HG03097 (cell line): ENCODE measurements at regions not wholly inside any gene's neighbourhood (a gene's known extent, or its start where the extent isn't known, plus 50 kb on each side); places are given as distances from the start of the nearest gene placed in this dataset.
"Not testable (repeated sequence)": the region's sequence is repeated elsewhere in the genome, so short reads cannot be mapped to it uniquely, and the experiment has no call there.

ENCODE experiments used
- ATAC-seq: cut with Tn5 transposase; IDR thresholded peaks from one replicate; pipeline ENCODE4 v1.9.1; 2021; ENCODE audit not compliant: unreplicated experiment, low FRiP score

GRCh38 chr5:91315701-91316100 lies 67.4 kb downstream of the ARRDC3 start:
- ATAC-seq = no peak

GRCh38 chr5:91313757-91314673 lies 69.1 kb downstream of the ARRDC3 start:
- ATAC-seq = peak; percentile 53

- ATAC-seq = no peak
These were observed 70.4 kb downstream of the ARRDC3 start for GRCh38 chr5:91312698-91313097.

- ATAC-seq = peak; percentile 97
These were observed 71.2 kb downstream of the ARRDC3 start for GRCh38 chr5:91311697-91312501.

GRCh38 chr5:91311168-91311696 lies 71.9 kb downstream of the ARRDC3 start:
- no peak for ATAC-seq

- not testable (repeated sequence) for ATAC-seq
These were observed 75.0 kb downstream of the ARRDC3 start for GRCh38 chr5:91308157-91308556.

GRCh38 chr5:91307048-91307447 lies 76.1 kb downstream of the ARRDC3 start:
- no peak for ATAC-seq

- no peak for ATAC-seq
These were observed 76.6 kb downstream of the ARRDC3 start for GRCh38 chr5:91306497-91306896.

- no peak for ATAC-seq
These were observed 77.5 kb downstream of the ARRDC3 start for GRCh38 chr5:91305640-91306039.

- not testable (repeated sequence) for ATAC-seq
These were observed 79.1 kb downstream of the ARRDC3 start for GRCh38 chr5:91304015-91304414.

GRCh38 chr5:91302958-91303357 lies 80.2 kb downstream of the ARRDC3 start:
- no peak for ATAC-seq

GRCh38 chr5:91302305-91302704 lies 80.8 kb downstream of the ARRDC3 start:
- no peak for ATAC-seq

GRCh38 chr5:91301106-91301846 lies 81.8 kb downstream of the ARRDC3 start:
- no peak for ATAC-seq

GRCh38 chr5:91297994-91298393 lies 85.1 kb downstream of the ARRDC3 start:
- ATAC-seq = no peak

GRCh38 chr5:91296674-91297143 lies 86.4 kb downstream of the ARRDC3 start:
- ATAC-seq = no peak

GRCh38 chr5:91296102-91296501 lies 87.0 kb downstream of the ARRDC3 start:
- not testable (repeated sequence) for ATAC-seq

GRCh38 chr5:91293131-91293530 lies 90.0 kb downstream of the ARRDC3 start:
- ATAC-seq = peak; percentile 99

GRCh38 chr5:91291628-91292569 lies 91.2 kb downstream of the ARRDC3 start:
- ATAC-seq = no peak
